Caco-2 (cell line): ENCODE measurements at regions not wholly inside any gene's neighbourhood (a gene's known extent, or its start where the extent isn't known, plus 50 kb on each side); places are given as distances from the start of the nearest gene placed in this dataset.

Experiments
- BruUV-seq: library from RNA; stranded (reverse); fragments of 400-500 nt; replicated peaks from 2 replicates; lab custom pipeline; 2021; lab: Mats Ljungman, UMichigan
- CTCF ChIA-PET: fragments of 300-600 bp; sonication (Branson Sonifier 250); formaldehyde crosslinking; loops from one replicate; lab custom pipeline; 2022; ENCODE audit warnings: antibody characterized with exemption; lab: Charles Lee
- POLR2A ChIA-PET: fragments of 300-600 bp; sonication (Branson Sonifier 250); formaldehyde crosslinking; loops from one replicate; lab custom pipeline; 2022; ENCODE audit warnings: antibody characterized with exemption; lab: Charles Lee
- DNase-seq, 2 experiments: peaks; one replicate each; pipeline versions ENCODE4 v3.0.0 to v3.0.0-alpha.2; 2020 to 2022
- H3K27me3 ChIP-seq: replicated peaks from 2 replicates; pipeline ENCODE4 v1.6.0; 2011; ENCODE audit warnings: low read length; ENCODE audit not compliant: control insufficient read depth, insufficient read depth
- H3K36me3 ChIP-seq: 2 replicates; pipeline ENCODE4 v1.5.1; 2011; ENCODE audit warnings: low read length; ENCODE audit not compliant: control insufficient read depth, insufficient read depth
- H3K4me1 ChIP-seq: fragments of 250-450 bp; sonication (Bioruptor Pico); 2 replicates; pipeline ENCODE4 v1.5.1; 2020; ENCODE audit warnings: mild to moderate bottlenecking
- H3K4me3 ChIP-seq: 2 replicates; pipeline ENCODE4 v1.5.1; 2011; ENCODE audit warnings: low read depth, mild to moderate bottlenecking, control low read depth, low read length
- H3K9me3 ChIP-seq: fragments of 250-450 bp; sonication (Bioruptor Pico); 2 replicates; pipeline ENCODE4 v1.5.1; 2020; ENCODE audit warnings: mild to moderate bottlenecking, moderate library complexity
- H3K27ac Mint-ChIP-seq: one replicate; pipeline ENCODE4 v1.8.0; 2022; ENCODE audit warnings: mixed read lengths; ENCODE audit not compliant: unreplicated experiment
- H3K27me3 Mint-ChIP-seq: one replicate; pipeline ENCODE4 v1.8.0; 2022; ENCODE audit warnings: mixed read lengths; ENCODE audit not compliant: insufficient read depth, unreplicated experiment
- H3K36me3 Mint-ChIP-seq: one replicate; pipeline ENCODE4 v1.8.0; 2022; ENCODE audit warnings: mild to moderate bottlenecking, mixed read lengths; ENCODE audit not compliant: insufficient read depth, unreplicated experiment
- H3K4me1 Mint-ChIP-seq: one replicate; pipeline ENCODE4 v1.8.0; 2022; ENCODE audit warnings: low read depth, mixed read lengths; ENCODE audit not compliant: unreplicated experiment
- H3K4me3 Mint-ChIP-seq: one replicate; pipeline ENCODE4 v1.8.0; 2022; ENCODE audit warnings: mild to moderate bottlenecking, moderate library complexity, mixed read lengths; ENCODE audit not compliant: unreplicated experiment
- H3K9me3 Mint-ChIP-seq: one replicate; pipeline ENCODE4 v1.8.0; 2022; ENCODE audit warnings: mixed read lengths; ENCODE audit not compliant: unreplicated experiment
- CTCF ChIP-seq, 2 experiments: fragments of 200-600 bp in 1 of 2; IDR thresholded peaks; 1 replicate in 1 of 2; 2 replicates in 1 of 2; pipeline versions ENCODE4 v1.5.1 to v1.8.0; 2011 to 2022; ENCODE audit warnings: antibody characterized with exemption in 1 of 2, control low read depth in 1 of 2, inconsistent platforms in 1 of 2, low read depth in 1 of 2, low read length in 1 of 2, mild to moderate bottlenecking in 1 of 2, moderate library complexity in 1 of 2; ENCODE audit not compliant: insufficient read depth in 1 of 2, severe bottlenecking in 1 of 2, unreplicated experiment in 1 of 2
- intact Hi-C: fragments of 100-400 bp; cut with micrococcal nuclease; formaldehyde crosslinking; loops from one replicate; pipeline ENCODE4 v1.10.0; 2022; ENCODE audit not compliant: unreplicated experiment

GRCh38 chr5:89028595-89029285 lies 145.8 kb upstream of the MEF2C start:
- Histone ChIP-seq H3K27me3 (no peaks in the 10 kb centered on the region), H3K4me3 (no peak overlapping the region), H3K36me3 (no peaks in the 10 kb centered on the region), H3K4me1 (no peaks in the 10 kb centered on the region), H3K9me3 (no peaks in the 10 kb centered on the region)
- intact Hi-C loops, result no loop called here
- TF ChIP-seq CTCF (IDR thresholded peaks at IDR 0.05; ENCODE audit: insufficient read depth in 1 of 2, low read depth in 1 of 2, low read length in 1 of 2, severe bottlenecking in 1 of 2, unreplicated experiment in 1 of 2), result no peak
- H3K9me3 Mint-ChIP-seq, result no peaks in the 10 kb centered on the region
- H3K4me1 Mint-ChIP-seq, result no peaks in the 10 kb centered on the region
- no peak overlapping the region for H3K27ac Mint-ChIP-seq
- no peak for DNase-seq
- no peaks in the 10 kb centered on the region for H3K36me3 Mint-ChIP-seq
- CTCF ChIA-PET, result no interaction called here
- no TSS peak for BruUV-seq
- POLR2A ChIA-PET, result no interaction called here
- no peak overlapping the region for H3K4me3 Mint-ChIP-seq
- H3K27me3 Mint-ChIP-seq, result no peaks in the 10 kb centered on the region

- Histone ChIP-seq H3K9me3 (no peaks in the 10 kb centered on the region), H3K4me3 (no peak overlapping the region), H3K36me3 (no peaks in the 10 kb centered on the region), H3K4me1 (no peaks in the 10 kb centered on the region), H3K27me3 (no peaks in the 10 kb centered on the region)
- no peaks in the 10 kb centered on the region for H3K9me3 Mint-ChIP-seq
- H3K27ac Mint-ChIP-seq, result no peak overlapping the region
- ChIA-PET POLR2A (no interaction called here), CTCF (no interaction called here)
- intact Hi-C loops, result no loop called here
- H3K36me3 Mint-ChIP-seq, result no peaks in the 10 kb centered on the region
- no peak for DNase-seq
- no peak for TF ChIP-seq CTCF (IDR thresholded peaks at IDR 0.05; ENCODE audit: insufficient read depth in 1 of 2, low read depth in 1 of 2, low read length in 1 of 2, severe bottlenecking in 1 of 2, unreplicated experiment in 1 of 2)
- no TSS peak for BruUV-seq
- H3K4me1 Mint-ChIP-seq, result no peaks in the 10 kb centered on the region
- H3K4me3 Mint-ChIP-seq, result no peak overlapping the region
- H3K27me3 Mint-ChIP-seq, result no peaks in the 10 kb centered on the region
These were observed 141.1 kb upstream of the MEF2C start for GRCh38 chr5:89024045-89024444.

- TF ChIP-seq CTCF (IDR thresholded peaks at IDR 0.05; ENCODE audit: insufficient read depth in 1 of 2, low read depth in 1 of 2, low read length in 1 of 2, severe bottlenecking in 1 of 2, unreplicated experiment in 1 of 2), result no peak
- BruUV-seq, result no TSS peak
- Mint-ChIP-seq H3K36me3 (no peaks in the 10 kb centered on the region), H3K9me3 (no peaks in the 10 kb centered on the region), H3K27me3 (peaks cover 3% of the 10 kb centered on the region), H3K4me3 (no peak overlapping the region), H3K4me1 (no peaks in the 10 kb centered on the region), H3K27ac (no peak overlapping the region)
- Histone ChIP-seq H3K36me3 (no peaks in the 10 kb centered on the region), H3K27me3 (no peaks in the 10 kb centered on the region), H3K9me3 (no peaks in the 10 kb centered on the region), H3K4me3 (no peak overlapping the region), H3K4me1 (no peaks in the 10 kb centered on the region)
- no peak for DNase-seq
- intact Hi-C loops, result no loop called here
- ChIA-PET POLR2A (no interaction called here), CTCF (no interaction called here)
These were observed 138.1 kb upstream of the MEF2C start for GRCh38 chr5:89020926-89021610.
